IMR-90 (cell line): ENCODE measurements at regions not wholly inside any gene's neighbourhood (a gene's known extent, or its start where the extent isn't known, plus 50 kb on each side); places are given as distances from the start of the nearest gene placed in this dataset.
A peak's percentile ranks its signal among the peaks of the same experiment; 100 is the strongest.

Source experiments
- ATAC-seq: fragments of 200-7000 bp; cut with Tn5 transposase; 2 replicates; pipeline ENCODE4 v1.9.1; 2020; ENCODE audit warnings: low read depth, mild to moderate bottlenecking, moderate library complexity
- BruUV-seq: library from RNA; stranded (reverse); fragments of 400-500 nt; replicated peaks from 2 replicates; lab custom pipeline; 2021; lab: Mats Ljungman, UMichigan
- CTCF ChIA-PET: fragments of 300-600 bp; formaldehyde crosslinking; extraction: SDS; loops from one replicate; lab custom pipeline; 2021; ENCODE audit warnings: antibody characterized with exemption; lab: Yijun Ruan, JAX
- POLR2A ChIA-PET: fragments of 300-600 bp; sonication (Branson Sonifier 250); formaldehyde crosslinking; loops from one replicate; lab custom pipeline; 2022; ENCODE audit warnings: antibody characterized with exemption; ENCODE audit not compliant: unreplicated experiment; lab: Charles Lee
- DNase-seq: peaks from one replicate; pipeline ENCODE4 v3.0.0; 2013
- H2AFZ ChIP-seq: replicated peaks from 2 replicates; pipeline ENCODE3; 2013; ENCODE audit warnings: low read length, mild to moderate bottlenecking; ENCODE audit not compliant: poor library complexity
- H2AK5ac ChIP-seq: 2 replicates; pipeline ENCODE4 v1.6.1; 2013; ENCODE audit warnings: low read depth, low read length, inconsistent platforms
- H2AK9ac ChIP-seq: replicated peaks from 2 replicates; pipeline ENCODE3; 2013; ENCODE audit warnings: mild to moderate bottlenecking, low read depth, low read length, moderate library complexity; ENCODE audit not compliant: poor library complexity
- H2BK120ac ChIP-seq: 2 replicates; pipeline ENCODE4 v1.6.1; 2013; ENCODE audit warnings: low read depth, low read length, inconsistent platforms
- H2BK15ac ChIP-seq: 3 replicates; pipeline ENCODE4 v1.6.1; 2013; ENCODE audit warnings: low read depth, low read length, inconsistent platforms
- H2BK20ac ChIP-seq: 2 replicates; pipeline ENCODE4 v1.6.1; 2013; ENCODE audit warnings: low read depth, mild to moderate bottlenecking, inconsistent platforms, low read length, moderate library complexity
- H2BK5ac ChIP-seq: 2 replicates; pipeline ENCODE4 v1.6.1; 2013; ENCODE audit warnings: mild to moderate bottlenecking, low read depth, low read length, inconsistent platforms; ENCODE audit not compliant: poor library complexity, severe bottlenecking
- H3K14ac ChIP-seq: replicated peaks from 2 replicates; pipeline ENCODE4 v1.6.1; 2013; ENCODE audit warnings: low read depth, low read length, inconsistent platforms
- H3K18ac ChIP-seq: 2 replicates; pipeline ENCODE4 v1.6.1; 2013; ENCODE audit warnings: low read depth, low read length, control low read depth
- H3K23ac ChIP-seq: 2 replicates; pipeline ENCODE4 v1.6.1; 2013; ENCODE audit warnings: low read depth, low read length, inconsistent platforms
- H3K27ac ChIP-seq: 2 replicates; pipeline ENCODE4 v1.5.1; 2013; ENCODE audit warnings: mild to moderate bottlenecking, control low read depth, low read length; ENCODE audit not compliant: insufficient read depth
- H3K27me3 ChIP-seq: 2 replicates; pipeline ENCODE4 v1.6.1; 2013; ENCODE audit warnings: low read length; ENCODE audit not compliant: control insufficient read depth, insufficient read depth
- H3K36me3 ChIP-seq: 2 replicates; pipeline ENCODE4 v1.6.1; 2013; ENCODE audit warnings: low read length, mixed read lengths; ENCODE audit not compliant: control insufficient read depth, insufficient read depth
- H3K4ac ChIP-seq: 2 replicates; pipeline ENCODE4 v1.6.1; 2013; ENCODE audit warnings: low read depth, low read length, inconsistent platforms
- H3K4me1 ChIP-seq: 2 replicates; pipeline ENCODE4 v1.6.1; 2013; ENCODE audit warnings: low read length, mixed read lengths; ENCODE audit not compliant: control insufficient read depth, insufficient read depth
- H3K4me2 ChIP-seq: 2 replicates; pipeline ENCODE4 v1.6.1; 2013; ENCODE audit warnings: low read depth, mild to moderate bottlenecking, control low read depth, low read length, moderate library complexity
- H3K4me3 ChIP-seq: 2 replicates; pipeline ENCODE4 v1.5.1; 2013; ENCODE audit warnings: low read depth, mild to moderate bottlenecking, control low read depth, low read length, moderate library complexity; ENCODE audit not compliant: insufficient read depth
- H3K56ac ChIP-seq: 2 replicates; pipeline ENCODE4 v1.6.1; 2013; ENCODE audit warnings: low read length, inconsistent platforms; ENCODE audit not compliant: insufficient read depth; ENCODE audit errors: extremely low read depth
- H3K79me1 ChIP-seq, 2 experiments: 2 replicates each; pipeline ENCODE4 v1.6.1; 2013; ENCODE audit warnings: low read length in 2 of 2, inconsistent platforms in 1 of 2, low read depth in 1 of 2
- H3K9ac ChIP-seq: 2 replicates; pipeline ENCODE4 v1.6.1; 2013; ENCODE audit warnings: low read depth, low read length, control low read depth
- H3K9me1 ChIP-seq: 2 replicates; pipeline ENCODE4 v1.6.1; 2013; ENCODE audit warnings: low read length, inconsistent platforms; ENCODE audit not compliant: insufficient read depth
- H3K9me3 ChIP-seq: 2 replicates; pipeline ENCODE4 v1.6.1; 2013; ENCODE audit warnings: low read length; ENCODE audit not compliant: control insufficient read depth, insufficient read depth
- H4K20me1 ChIP-seq: 2 replicates; pipeline ENCODE4 v1.6.1; 2013; ENCODE audit warnings: low read length, inconsistent platforms; ENCODE audit not compliant: insufficient read depth
- H4K5ac ChIP-seq: 2 replicates; pipeline ENCODE4 v1.6.1; 2013; ENCODE audit warnings: mild to moderate bottlenecking, low read depth, low read length, control low read depth
- H4K8ac ChIP-seq, 2 experiments: 2 replicates each; pipeline ENCODE4 v1.6.1; 2013; ENCODE audit warnings: low read depth in 2 of 2, low read length in 2 of 2, control low read depth in 1 of 2, inconsistent platforms in 1 of 2
- H4K91ac ChIP-seq: 2 replicates; pipeline ENCODE4 v1.6.1; 2013; ENCODE audit warnings: low read depth, low read length, inconsistent platforms; ENCODE audit not compliant: insufficient read depth
- BHLHE40 ChIP-seq: fragments of 150-350 bp; IDR thresholded peaks from 2 replicates; pipeline ENCODE4 v1.6.1; 2016; ENCODE audit warnings: mild to moderate bottlenecking, low read depth, low read length
- CEBPB ChIP-seq: IDR thresholded peaks from 2 replicates; pipeline ENCODE4 v1.6.1; 2012; ENCODE audit warnings: low read depth, low read length, improper control_type of control experiment
- CTCF ChIP-seq: conservative IDR thresholded peaks from 2 replicates; pipeline ENCODE4 v1.5.1; 2012; ENCODE audit warnings: mild to moderate bottlenecking, low read depth, low read length, improper control_type of control experiment
- ELK1 ChIP-seq: fragments of 150-350 bp; IDR thresholded peaks from 2 replicates; pipeline ENCODE4 v1.6.1; 2016; ENCODE audit warnings: low read depth, mild to moderate bottlenecking, low read length, moderate library complexity, borderline replicate concordance
- FOS ChIP-seq: fragments of 150-350 bp; IDR thresholded peaks from 2 replicates; pipeline ENCODE4 v1.6.1; 2016; ENCODE audit warnings: low read depth, low read length
- MAFK ChIP-seq: IDR thresholded peaks from 2 replicates; pipeline ENCODE4 v1.6.1; 2012; ENCODE audit warnings: low read depth, low read length, improper control_type of control experiment
- MAZ ChIP-seq: IDR thresholded peaks from 2 replicates; pipeline ENCODE4 v1.6.1; 2012; ENCODE audit warnings: low read depth, mild to moderate bottlenecking, low read length, improper control_type of control experiment, moderate library complexity, borderline replicate concordance
- MXI1 ChIP-seq: IDR thresholded peaks from 2 replicates; pipeline ENCODE4 v1.6.1; 2012; ENCODE audit warnings: low read depth, mild to moderate bottlenecking, low read length, moderate library complexity, borderline replicate concordance
- POLR2A ChIP-seq: IDR thresholded peaks from 2 replicates; pipeline ENCODE4 v1.6.1; 2012; ENCODE audit warnings: mild to moderate bottlenecking, low read depth, low read length
- RAD21 ChIP-seq: IDR thresholded peaks from 2 replicates; pipeline ENCODE4 v1.6.1; 2012; ENCODE audit warnings: low read length, improper control_type of control experiment
- USF2 ChIP-seq: fragments of 150-350 bp; IDR thresholded peaks from 2 replicates; pipeline ENCODE4 v1.6.1; 2017; ENCODE audit warnings: mild to moderate bottlenecking, antibody characterized with exemption, low read length, low read depth
- WGBS, 2 experiments: methylation state at CpG; one replicate each; pipeline versions ENCODE4 v1.1.5 to v1.1.7; 2013; ENCODE audit warnings: missing lambda C conversion rate in 2 of 2; ENCODE audit not compliant: insufficient read length in 1 of 2; ENCODE audit errors: extremely low coverage in 2 of 2; 5-methylcytosine and 5-hydroxymethylcytosine counted together
- dilution Hi-C: fragments of 300-500 bp; cut with HindIII; formaldehyde crosslinking; loops from one replicate; pipeline ENCODE4 v1.14.3; 2018; ENCODE audit warnings: low sequenced_read_pairs; ENCODE audit not compliant: unreplicated experiment
- in situ Hi-C: fragments of 300-500 bp; cut with MboI; formaldehyde crosslinking; loops from 3 replicates; pipeline ENCODE4 v1.14.3; 2019; ENCODE audit warnings: low sequenced_read_pairs, inconsistent platforms, mixed read lengths
- intact Hi-C: fragments of 100-400 bp; cut with micrococcal nuclease; formaldehyde crosslinking; loops from 2 replicates; pipeline ENCODE4 v1.10.0; 2022

GRCh38 chr12:69069479-69069878, 136.5 kb upstream of the CPM start:
- no peak overlapping the region for H3K18ac ChIP-seq
- intact Hi-C loops (no loop called here), dilution Hi-C loops (no loop called here), in situ Hi-C loops (no loop called here)
- no peaks in the 10 kb centered on the region for H4K20me1 ChIP-seq
- H2BK5ac ChIP-seq: no peak overlapping the region
- H3K27me3 ChIP-seq: no peaks in the 10 kb centered on the region
- peak overlapping the region; percentile 13; the same call in 1 of the 2 replicates for H2AK5ac ChIP-seq
- no peak overlapping the region for H3K14ac ChIP-seq
- WGBS, 2 experiments: 100% methylated on average over 4 of the region's 10 CpGs; no CpG with 5 or more reads in 1 of the 2 experiments
- TF ChIP-seq FOS (no peak), MAFK (no peak), ELK1 (no peak), RAD21 (no peak), BHLHE40 (no peak), CEBPB (no peak), CTCF (no peak), MXI1 (no peak), USF2 (no peak), POLR2A (no peak), MAZ (no peak)
- no peak overlapping the region for H3K27ac ChIP-seq
- no peak overlapping the region for H3K9ac ChIP-seq
- H2BK120ac ChIP-seq: peak overlapping the region; percentile 17; the same call in 1 of the 2 replicates
- H3K9me3 ChIP-seq: no peaks in the 10 kb centered on the region
- no TSS peak for BruUV-seq
- CTCF ChIA-PET: interaction anchor here (0.6 to 1.3 kb wide), 5 partner anchors 23 to 224 kb away, joined by 3 to 7 read pairs (median 3); no protein-coding TSS in a partner anchor
- peaks cover 7% of the 10 kb centered on the region for H3K4me1 ChIP-seq
- no peaks in the 10 kb centered on the region for H3K79me1 ChIP-seq
- H3K4me3 ChIP-seq: no peak overlapping the region
- no peak overlapping the region for H2BK20ac ChIP-seq
- H3K4me2 ChIP-seq: no peak overlapping the region
- no peaks in the 10 kb centered on the region for H3K36me3 ChIP-seq
- H2BK15ac ChIP-seq: no peak overlapping the region
- no peak for DNase-seq
- no peak overlapping the region for H3K56ac ChIP-seq
- no peak overlapping the region for H3K23ac ChIP-seq
- no peak overlapping the region for H3K4ac ChIP-seq
- no peak overlapping the region for H4K5ac ChIP-seq
- H4K91ac ChIP-seq: no peak overlapping the region
- H4K8ac ChIP-seq: no peak overlapping the region
- H3K9me1 ChIP-seq: no peaks in the 10 kb centered on the region
- POLR2A ChIA-PET: interaction anchor here (0.7 kb wide), 1 partner anchor 48 kb away, joined by 3 read pairs; no protein-coding TSS in a partner anchor
- H2AFZ ChIP-seq: no peak overlapping the region
- H2AK9ac ChIP-seq: peak overlapping the region; percentile 37
- ATAC-seq: no peak
